Common myeloid progenitor, CD34-positive (primary cell): ENCODE measurements at regions not wholly inside any gene's neighbourhood (a gene's known extent, or its start where the extent isn't known, plus 50 kb on each side); places are given as distances from the start of the nearest gene placed in this dataset.

Experiments
- CTCF ChIA-PET: fragments of 350-600 bp; sonication (Branson Sonifier 250); formaldehyde crosslinking; loops from one replicate; lab custom pipeline; 2021; ENCODE audit warnings: antibody characterized with exemption; lab: Charles Lee
- POLR2A ChIA-PET: fragments of 350-600 bp; sonication (Branson Sonifier 250); formaldehyde crosslinking; loops from one replicate; lab custom pipeline; 2021; ENCODE audit warnings: antibody characterized with exemption; lab: Charles Lee
- DNase-seq, 3 donors: peaks; one replicate each; pipeline versions ENCODE4 v3.0.0 to v3.0.0-alpha.2; 2013
- H3K27ac ChIP-seq, 2 experiments: 1 replicate in 1 of 2; 2 replicates in 1 of 2; pipeline ENCODE4 v1.7.0; 2013; ENCODE audit warnings: inconsistent platforms in 2 of 2, low read length in 2 of 2, mild to moderate bottlenecking in 2 of 2, low read depth in 1 of 2, moderate library complexity in 1 of 2; ENCODE audit not compliant: severe bottlenecking in 2 of 2, insufficient read depth in 1 of 2, poor library complexity in 1 of 2
- H3K27me3 ChIP-seq, 5 experiments: replicated peaks in 2 of 5; 1 replicate in 3 of 5; 2 replicates in 2 of 5; pipeline versions ENCODE4 v1.6.1 to v1.7.0; 2013; ENCODE audit warnings: low read length in 4 of 5, mild to moderate bottlenecking in 2 of 5, moderate library complexity in 2 of 5, inconsistent platforms in 1 of 5; ENCODE audit not compliant: insufficient read depth in 5 of 5, control insufficient read depth in 4 of 5
- H3K36me3 ChIP-seq, 4 experiments: 1 replicate in 2 of 4; 2 replicates in 2 of 4; pipeline versions ENCODE4 v1.6.1 to v1.7.0; 2013; ENCODE audit warnings: low read length in 3 of 4, control low read depth in 1 of 4, mild to moderate bottlenecking in 1 of 4; ENCODE audit not compliant: control insufficient read depth in 4 of 4, insufficient read depth in 4 of 4
- H3K4me1 ChIP-seq, 4 experiments: 1 replicate in 3 of 4; 2 replicates in 1 of 4; pipeline versions ENCODE4 v1.6.1 to v1.7.1; 2013; ENCODE audit warnings: low read length in 3 of 4, mild to moderate bottlenecking in 3 of 4, control low read depth in 1 of 4, inconsistent platforms in 1 of 4, moderate library complexity in 1 of 4; ENCODE audit not compliant: control insufficient read depth in 4 of 4, insufficient read depth in 4 of 4; ENCODE audit errors: control extremely low read depth in 1 of 4
- H3K4me3 ChIP-seq, 7 experiments: 1 replicate in 4 of 7; 2 replicates in 3 of 7; pipeline versions ENCODE4 v1.5.1 to v1.7.0; 2013; ENCODE audit warnings: mild to moderate bottlenecking in 7 of 7, low read length in 6 of 7, moderate library complexity in 6 of 7, inconsistent platforms in 2 of 7, low read depth in 2 of 7, control low read depth in 1 of 7; ENCODE audit not compliant: insufficient read depth in 4 of 7, control insufficient read depth in 1 of 7; ENCODE audit errors: extremely low read depth in 1 of 7
- H3K9me3 ChIP-seq, 5 experiments: 1 replicate in 4 of 5; 2 replicates in 1 of 5; pipeline versions ENCODE4 v1.6.1 to v1.7.1; 2013; ENCODE audit warnings: low read length in 4 of 5, mild to moderate bottlenecking in 2 of 5, inconsistent platforms in 1 of 5, low read depth in 1 of 5, moderate library complexity in 1 of 5; ENCODE audit not compliant: control insufficient read depth in 4 of 5, insufficient read depth in 2 of 5; ENCODE audit errors: control extremely low read depth in 1 of 5
- WGBS: methylation state at CpG from one replicate; pipeline ENCODE4 v1.1.5; 2013; ENCODE audit not compliant: insufficient coverage; 5-methylcytosine and 5-hydroxymethylcytosine counted together

GRCh38 chr14:101124815-101125214 is 221.3 kb upstream of the RTL1 start:
- no peak for DNase-seq
- WGBS, result 96% methylated on average over 11 of the region's 11 CpGs
- H3K4me3 ChIP-seq, result no peak overlapping the region
- POLR2A ChIA-PET, result no interaction called here
- no peaks in the 10 kb centered on the region for H3K27me3 ChIP-seq
- no peaks in the 10 kb centered on the region for H3K9me3 ChIP-seq
- CTCF ChIA-PET, result no interaction called here
- no peak overlapping the region for H3K27ac ChIP-seq
- no peaks in the 10 kb centered on the region for H3K36me3 ChIP-seq
- peaks cover 2 to 42% (median 39%) of the 10 kb centered on the region in 4 experiments for H3K4me1 ChIP-seq

GRCh38 chr14:101125313-101125712 is 221.8 kb upstream of the RTL1 start:
- no peak overlapping the region for H3K4me3 ChIP-seq
- 93% methylated on average over 8 of the region's 10 CpGs for WGBS
- DNase-seq, result no peak
- H3K9me3 ChIP-seq, result no peaks in the 10 kb centered on the region
- CTCF ChIA-PET, result no interaction called here
- POLR2A ChIA-PET, result no interaction called here
- no peaks in the 10 kb centered on the region for H3K27me3 ChIP-seq
- no peak overlapping the region for H3K27ac ChIP-seq
- H3K4me1 ChIP-seq, result peaks cover 0 to 37% (median 35%) of the 10 kb centered on the region in 4 experiments
- H3K36me3 ChIP-seq, result no peaks in the 10 kb centered on the region

GRCh38 chr14:101125719-101126651 is 222.5 kb upstream of the RTL1 start:
- no peaks in the 10 kb centered on the region for H3K27me3 ChIP-seq
- ChIA-PET CTCF (no interaction called here), POLR2A (interaction anchor here (0.6 to 1.1 kb wide), 2 partner anchors 10 to 22 kb away, joined by 3 read pairs; no protein-coding TSS in a partner anchor)
- WGBS, result 97% methylated on average over 33 of the region's 37 CpGs
- H3K4me3 ChIP-seq, result no peak overlapping the region
- H3K9me3 ChIP-seq, result no peaks in the 10 kb centered on the region
- no peak for DNase-seq
- H3K27ac ChIP-seq, result no peak overlapping the region
- no peaks in the 10 kb centered on the region for H3K36me3 ChIP-seq
- peaks cover 0 to 31% (median 28%) of the 10 kb centered on the region in 4 experiments for H3K4me1 ChIP-seq

GRCh38 chr14:101126731-101127130 is 223.2 kb upstream of the RTL1 start:
- DNase-seq, result no peak
- no peak overlapping the region for H3K4me3 ChIP-seq
- H3K36me3 ChIP-seq, result no peaks in the 10 kb centered on the region
- 95% methylated on average over 4 of the region's 4 CpGs for WGBS
- H3K4me1 ChIP-seq, result peaks cover 0 to 23% (median 21%) of the 10 kb centered on the region in 4 experiments
- ChIA-PET CTCF (no interaction called here), POLR2A (interaction anchor here (0.6 to 1.1 kb wide), 2 partner anchors 9 to 23 kb away, joined by 3 read pairs; no protein-coding TSS in a partner anchor)
- H3K27me3 ChIP-seq, result no peaks in the 10 kb centered on the region
- no peaks in the 10 kb centered on the region for H3K9me3 ChIP-seq
- no peak overlapping the region for H3K27ac ChIP-seq

- H3K4me1 ChIP-seq, result peaks cover 0 to 18% (median 16%) of the 10 kb centered on the region in 4 experiments
- no peaks in the 10 kb centered on the region for H3K27me3 ChIP-seq
- H3K27ac ChIP-seq, result no peak overlapping the region
- ChIA-PET POLR2A (interaction anchor here (1.1 kb wide), 1 partner anchor 8 kb away, joined by 3 read pairs; no protein-coding TSS in a partner anchor), CTCF (no interaction called here)
- no peaks in the 10 kb centered on the region for H3K36me3 ChIP-seq
- H3K4me3 ChIP-seq, result no peak overlapping the region
- 100% methylated on average over 10 of the region's 12 CpGs for WGBS
- no peaks in the 10 kb centered on the region for H3K9me3 ChIP-seq
- no peak for DNase-seq
These were observed 223.7 kb upstream of the RTL1 start for GRCh38 chr14:101127224-101127623.

- Histone ChIP-seq H3K36me3 (no peaks in the 10 kb centered on the region), H3K27me3 (no peaks in the 10 kb centered on the region), H3K9me3 (no peaks in the 10 kb centered on the region), H3K4me1 (peaks cover 0 to 12% (median 9%) of the 10 kb centered on the region in 4 experiments), H3K4me3 (no peak overlapping the region), H3K27ac (no peak overlapping the region)
- ChIA-PET CTCF (no interaction called here), POLR2A (no interaction called here)
- WGBS, result 72% methylated on average over 30 of the region's 30 CpGs
- peak in 2 of 3 donors; percentile 26 to 30 for DNase-seq
These were observed 225.2 kb upstream of the RTL1 start for GRCh38 chr14:101128478-101129321.
